Parathyroid adenoma (tissue), 2 donors: ENCODE measurements at regions not wholly inside any gene's neighbourhood (a gene's known extent, or its start where the extent isn't known, plus 50 kb on each side); places are given as distances from the start of the nearest gene placed in this dataset.

Experiments used
- H2AFZ ChIP-seq: fragments of 300-600 bp; sonication (generic); one replicate; pipeline ENCODE4 v1.7.0; 2017; ENCODE audit warnings: antibody characterized with exemption, mild to moderate bottlenecking
- H3K27ac ChIP-seq: fragments of 300-600 bp; sonication (generic); one replicate; pipeline ENCODE4 v1.7.0; 2017
- H3K27me3 ChIP-seq: fragments of 300-600 bp; sonication (generic); one replicate; pipeline ENCODE4 v1.7.0; 2017; ENCODE audit warnings: low read length; ENCODE audit not compliant: control insufficient read depth, insufficient read depth
- H3K36me3 ChIP-seq: fragments of 300-600 bp; sonication (generic); one replicate; pipeline ENCODE4 v1.7.0; 2017; ENCODE audit warnings: low read length; ENCODE audit not compliant: control insufficient read depth, insufficient read depth
- H3K4me1 ChIP-seq: fragments of 300-600 bp; sonication (generic); one replicate; pipeline ENCODE4 v1.7.0; 2017; ENCODE audit warnings: control low read depth
- H3K4me2 ChIP-seq: fragments of 300-600 bp; sonication (generic); one replicate; pipeline ENCODE4 v1.7.0; 2017; ENCODE audit warnings: low read length
- H3K4me3 ChIP-seq: fragments of 300-600 bp; sonication (generic); one replicate; pipeline ENCODE4 v1.7.0; 2017; ENCODE audit warnings: low read depth, low read length
- H3K79me2 ChIP-seq: fragments of 300-600 bp; sonication (generic); one replicate; pipeline ENCODE4 v1.7.0; 2017; ENCODE audit warnings: control low read depth
- H3K9ac ChIP-seq: fragments of 300-600 bp; sonication (generic); one replicate; pipeline ENCODE4 v1.7.0; 2017; ENCODE audit warnings: mild to moderate bottlenecking
- H3K9me3 ChIP-seq: fragments of 300-600 bp; sonication (generic); one replicate; pipeline ENCODE4 v1.7.0; 2017; ENCODE audit warnings: low read length; ENCODE audit not compliant: control insufficient read depth
- TF ChIP-seq, protein P1 (sequence below): fragments of 300-600 bp; sonication (generic); IDR thresholded peaks from one replicate; pipeline ENCODE4 v1.7.0; 2017; ENCODE audit warnings: antibody characterized with exemption, mild to moderate bottlenecking
- donor health status: primary hyperparathyroidism.

DNA sequence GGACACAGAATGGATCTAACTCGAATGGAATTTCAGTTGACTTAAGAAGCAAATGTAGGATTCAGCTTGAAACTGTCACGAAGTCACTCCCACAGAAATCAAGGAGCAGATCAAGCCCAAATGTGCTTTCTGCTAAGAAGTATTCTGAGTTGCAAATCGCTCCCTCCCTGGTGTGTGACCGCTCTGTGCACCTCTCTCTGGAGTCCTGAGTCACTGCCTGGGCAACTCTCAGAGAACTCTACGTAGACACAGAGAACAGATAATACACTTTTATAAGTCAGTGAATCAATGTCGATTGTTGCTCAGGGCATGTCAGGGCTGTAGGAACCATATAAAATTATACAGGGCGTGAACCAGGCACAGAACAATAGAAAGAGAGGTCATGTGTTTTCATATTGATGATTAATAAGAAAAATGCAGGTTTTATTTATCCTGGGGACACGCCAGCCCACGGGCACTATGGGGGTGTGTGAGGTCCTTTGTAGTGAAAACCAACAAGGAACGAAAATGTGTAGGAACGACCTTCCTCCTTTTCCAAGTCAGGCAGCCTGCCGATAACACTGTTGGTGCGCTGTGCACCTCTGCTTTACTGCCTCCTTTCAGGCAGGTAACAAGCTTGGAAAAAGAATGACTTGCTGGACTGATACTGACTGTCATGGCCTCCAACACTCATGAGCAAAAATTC lies 248.1 kb upstream of the FOXQ1 start:
- no peak overlapping the region for H3K9ac ChIP-seq
- no peak overlapping the region for H3K27ac ChIP-seq
- H3K4me3 ChIP-seq, result no peak overlapping the region
- TF ChIP-seq, protein P1, sequence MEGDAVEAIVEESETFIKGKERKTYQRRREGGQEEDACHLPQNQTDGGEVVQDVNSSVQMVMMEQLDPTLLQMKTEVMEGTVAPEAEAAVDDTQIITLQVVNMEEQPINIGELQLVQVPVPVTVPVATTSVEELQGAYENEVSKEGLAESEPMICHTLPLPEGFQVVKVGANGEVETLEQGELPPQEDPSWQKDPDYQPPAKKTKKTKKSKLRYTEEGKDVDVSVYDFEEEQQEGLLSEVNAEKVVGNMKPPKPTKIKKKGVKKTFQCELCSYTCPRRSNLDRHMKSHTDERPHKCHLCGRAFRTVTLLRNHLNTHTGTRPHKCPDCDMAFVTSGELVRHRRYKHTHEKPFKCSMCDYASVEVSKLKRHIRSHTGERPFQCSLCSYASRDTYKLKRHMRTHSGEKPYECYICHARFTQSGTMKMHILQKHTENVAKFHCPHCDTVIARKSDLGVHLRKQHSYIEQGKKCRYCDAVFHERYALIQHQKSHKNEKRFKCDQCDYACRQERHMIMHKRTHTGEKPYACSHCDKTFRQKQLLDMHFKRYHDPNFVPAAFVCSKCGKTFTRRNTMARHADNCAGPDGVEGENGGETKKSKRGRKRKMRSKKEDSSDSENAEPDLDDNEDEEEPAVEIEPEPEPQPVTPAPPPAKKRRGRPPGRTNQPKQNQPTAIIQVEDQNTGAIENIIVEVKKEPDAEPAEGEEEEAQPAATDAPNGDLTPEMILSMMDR, result no peak
- H3K4me1 ChIP-seq, result no peaks in the 10 kb centered on the region
- H3K36me3 ChIP-seq, result no peaks in the 10 kb centered on the region
- H3K4me2 ChIP-seq, result no peak overlapping the region
- H3K27me3 ChIP-seq, result no peaks in the 10 kb centered on the region
- no peaks in the 10 kb centered on the region for H3K9me3 ChIP-seq
- H3K79me2 ChIP-seq, result no peaks in the 10 kb centered on the region
- H2AFZ ChIP-seq, result no peak overlapping the region

DNA sequence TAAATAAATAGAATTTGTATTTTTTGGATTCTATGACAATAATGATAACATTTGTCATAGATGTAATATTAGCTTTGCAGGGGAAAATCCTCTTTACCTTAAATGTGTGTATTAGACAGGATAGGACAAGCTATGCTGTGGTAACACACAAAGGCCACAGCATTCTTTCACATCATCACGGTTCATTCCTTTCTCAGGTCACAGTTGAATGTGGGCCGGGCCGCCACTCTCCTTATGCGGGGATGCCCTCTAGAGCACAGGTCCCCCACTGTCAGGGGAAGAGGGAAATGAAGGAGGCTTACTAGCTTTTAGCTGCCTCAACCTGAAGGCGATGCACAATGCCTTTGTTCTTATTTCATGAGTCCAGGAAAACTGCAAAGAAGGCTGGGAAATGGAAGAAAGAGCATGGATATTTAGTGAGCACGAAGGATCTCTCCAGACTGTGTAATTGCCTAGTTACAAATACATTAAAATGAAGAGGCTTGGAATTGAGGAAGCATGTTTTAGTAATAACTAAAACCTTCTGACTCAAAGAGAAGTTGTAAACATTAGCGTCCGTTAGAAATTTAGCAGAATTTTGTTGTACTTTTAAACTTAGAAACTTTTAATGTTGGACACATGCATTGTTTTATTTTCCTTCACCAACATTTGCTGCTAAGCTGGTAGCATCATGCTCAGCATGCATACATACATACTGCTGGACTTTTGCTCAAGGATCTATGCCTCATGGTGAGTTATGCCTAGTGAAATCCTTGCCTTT lies 248.9 kb upstream of the FOXQ1 start:
- no peaks in the 10 kb centered on the region for H3K79me2 ChIP-seq
- no peaks in the 10 kb centered on the region for H3K4me1 ChIP-seq
- H3K27ac ChIP-seq, result no peak overlapping the region
- no peaks in the 10 kb centered on the region for H3K9me3 ChIP-seq
- H3K9ac ChIP-seq, result no peak overlapping the region
- H3K4me2 ChIP-seq, result no peak overlapping the region
- TF ChIP-seq, protein P1, result no peak
- no peaks in the 10 kb centered on the region for H3K36me3 ChIP-seq
- H3K4me3 ChIP-seq, result no peak overlapping the region
- no peaks in the 10 kb centered on the region for H3K27me3 ChIP-seq
- H2AFZ ChIP-seq, result no peak overlapping the region

DNA sequence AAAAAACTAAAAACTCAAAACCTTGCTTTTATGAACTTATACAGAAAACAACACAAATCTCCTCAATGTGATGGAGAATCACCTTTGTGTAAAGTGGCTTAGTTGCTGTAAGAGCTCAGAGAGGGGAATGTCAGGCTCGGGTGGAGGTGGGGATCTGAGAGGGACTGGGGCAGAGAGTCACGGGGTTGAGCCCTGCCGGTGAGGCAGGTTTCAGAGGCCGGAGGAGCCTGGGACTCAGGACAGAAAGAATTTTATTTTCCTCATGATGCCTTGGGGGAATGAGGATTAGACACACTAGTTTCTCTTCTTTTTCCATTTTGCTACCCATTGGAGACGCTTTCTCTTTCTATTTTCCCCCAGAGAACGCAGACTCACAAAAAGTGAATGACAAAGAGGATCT lies 252.3 kb upstream of the FOXQ1 start:
- Histone ChIP-seq H3K9me3 (no peaks in the 10 kb centered on the region), H3K4me1 (no peaks in the 10 kb centered on the region), H3K79me2 (no peaks in the 10 kb centered on the region), H2AFZ (no peak overlapping the region), H3K4me3 (no peak overlapping the region), H3K27me3 (no peaks in the 10 kb centered on the region), H3K27ac (no peak overlapping the region), H3K36me3 (no peaks in the 10 kb centered on the region), H3K9ac (no peak overlapping the region), H3K4me2 (no peak overlapping the region)
- TF ChIP-seq, protein P1, result no peak

DNA sequence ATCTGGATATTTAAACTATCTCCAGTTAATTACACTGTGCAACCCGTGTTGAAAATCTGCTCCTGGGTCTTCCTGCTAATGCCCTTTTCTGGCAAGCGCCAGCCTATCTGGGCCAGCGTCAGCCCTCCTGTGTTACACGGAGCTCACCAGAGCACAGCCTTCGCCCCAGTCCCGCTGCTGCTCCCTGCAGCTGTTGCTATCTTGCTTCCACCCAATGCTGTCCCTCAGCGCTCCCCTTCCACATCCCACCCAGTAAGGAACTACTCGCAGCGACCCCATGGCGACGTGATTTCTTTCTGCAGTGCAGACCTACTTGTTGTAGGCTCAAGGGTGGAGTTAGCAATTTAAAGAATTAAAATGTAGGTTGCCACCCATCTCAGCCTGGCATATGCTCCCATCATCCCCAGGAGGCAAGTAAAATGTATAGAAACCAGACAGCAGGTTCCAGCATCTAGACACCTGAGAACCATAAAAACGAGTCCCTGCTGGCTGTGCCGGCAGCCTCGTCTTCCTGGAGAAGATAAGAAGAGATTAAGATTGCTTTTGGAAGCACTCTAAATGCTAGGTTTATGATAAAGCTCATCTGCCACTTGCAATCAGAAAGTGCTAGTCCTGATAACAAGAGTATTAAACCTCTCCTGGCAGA lies 254.3 kb upstream of the FOXQ1 start:
- H3K27ac ChIP-seq, result no peak overlapping the region
- H2AFZ ChIP-seq, result no peak overlapping the region
- H3K9ac ChIP-seq, result no peak overlapping the region
- H3K27me3 ChIP-seq, result no peaks in the 10 kb centered on the region
- no peaks in the 10 kb centered on the region for H3K9me3 ChIP-seq
- no peaks in the 10 kb centered on the region for H3K36me3 ChIP-seq
- no peak overlapping the region for H3K4me3 ChIP-seq
- H3K4me2 ChIP-seq, result no peak overlapping the region
- no peaks in the 10 kb centered on the region for H3K79me2 ChIP-seq
- TF ChIP-seq, protein P1, result no peak
- H3K4me1 ChIP-seq, result no peaks in the 10 kb centered on the region
